Activated CD4-positive, alpha-beta T cell treated with anti-CD3 and anti-CD28 coated beads, Interleukin-10, Interleukin-2, amounts not matched to agents 100 ng/mL and 50 ng/mL, durations not matched to agents 16 hours and 8 hours (primary cell): ENCODE measurements at regions not wholly inside any gene's neighbourhood (a gene's known extent, or its start where the extent isn't known, plus 50 kb on each side); places are given as distances from the start of the nearest gene placed in this dataset.
A peak's percentile ranks its signal among the peaks of the same experiment; 100 is the strongest.

Source experiments
- DNase-seq: peaks from one replicate; pipeline ENCODE4 v3.0.0-alpha.2; 2020

- DNase-seq: no peak
These were observed 448.3 kb upstream of the SPANXN1 start for GRCh38 chrX:144798972-144799371.

DNA sequence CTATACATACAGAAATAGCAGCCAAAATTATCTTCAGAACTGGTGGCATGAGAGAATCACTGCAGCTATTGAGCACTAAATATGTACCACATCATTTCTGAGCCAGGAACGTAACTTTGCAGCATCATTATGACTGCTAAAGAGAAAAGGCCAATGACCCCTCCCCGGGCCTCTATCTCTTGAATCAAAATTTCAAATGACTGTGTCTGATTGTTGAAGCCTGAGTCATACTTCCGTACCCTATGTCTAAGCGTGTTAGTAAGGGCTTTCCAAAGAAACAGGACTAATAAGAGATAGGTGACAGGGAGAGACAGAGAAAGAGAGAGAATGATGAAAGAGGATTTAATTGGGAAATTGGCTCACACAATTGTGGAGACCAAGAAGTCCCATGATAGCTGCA lies 445.5 kb upstream of the SPANXN1 start:
- no peak for DNase-seq

- no peak for DNase-seq
These were observed 438.3 kb upstream of the SPANXN1 start for GRCh38 chrX:144809025-144809424.

- DNase-seq: no peak
These were observed 436.8 kb upstream of the SPANXN1 start for GRCh38 chrX:144810539-144810938.

- no peak for DNase-seq
These were observed 427.9 kb upstream of the SPANXN1 start for GRCh38 chrX:144819406-144819805.

GRCh38 chrX:144840616-144841015 lies 406.7 kb upstream of the SPANXN1 start:
- DNase-seq: no peak

GRCh38 chrX:144849141-144849540 lies 398.2 kb upstream of the SPANXN1 start:
- DNase-seq: peak; percentile 66

- peak; percentile 1 for DNase-seq
These were observed 351.0 kb upstream of the SPANXN1 start for GRCh38 chrX:144896323-144896722.

DNA sequence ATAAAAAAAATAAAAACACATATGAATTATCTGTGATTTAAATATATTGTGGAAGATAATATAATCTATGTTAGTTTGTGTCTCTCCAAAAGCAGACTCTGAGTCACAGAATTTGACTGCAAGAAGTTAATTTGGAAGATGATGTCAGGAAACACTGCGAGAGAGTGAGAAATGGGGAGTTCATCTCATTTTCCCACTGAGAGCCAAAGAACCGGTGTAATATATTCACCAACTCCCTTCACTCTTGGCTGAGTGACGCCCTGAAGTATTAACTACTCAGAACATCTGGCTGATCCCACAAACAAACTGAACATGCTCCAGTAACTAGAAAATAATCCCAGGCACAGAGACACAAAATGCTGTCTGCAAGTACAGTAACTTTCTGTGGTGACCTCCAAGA lies 345.8 kb upstream of the SPANXN1 start:
- no peak for DNase-seq

DNA sequence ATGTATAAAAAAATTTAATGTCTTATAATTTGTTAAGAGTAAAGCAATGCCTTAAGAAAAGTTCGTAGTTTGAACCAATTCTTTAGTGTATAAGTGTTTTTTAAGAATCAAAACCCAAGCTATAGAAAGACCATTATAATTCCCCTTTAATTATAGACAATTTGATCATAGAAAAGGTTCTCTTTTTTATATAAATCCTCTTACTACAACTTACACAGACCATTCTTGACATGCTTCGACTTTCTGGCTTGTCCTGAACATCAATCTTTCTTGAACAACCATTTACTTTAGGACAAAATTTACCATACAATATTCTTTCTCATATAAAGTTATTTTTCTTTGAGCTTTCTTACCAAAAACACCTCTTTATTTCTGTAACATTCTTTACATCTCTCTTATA lies 330.5 kb upstream of the SPANXN1 start:
- DNase-seq: no peak

DNA sequence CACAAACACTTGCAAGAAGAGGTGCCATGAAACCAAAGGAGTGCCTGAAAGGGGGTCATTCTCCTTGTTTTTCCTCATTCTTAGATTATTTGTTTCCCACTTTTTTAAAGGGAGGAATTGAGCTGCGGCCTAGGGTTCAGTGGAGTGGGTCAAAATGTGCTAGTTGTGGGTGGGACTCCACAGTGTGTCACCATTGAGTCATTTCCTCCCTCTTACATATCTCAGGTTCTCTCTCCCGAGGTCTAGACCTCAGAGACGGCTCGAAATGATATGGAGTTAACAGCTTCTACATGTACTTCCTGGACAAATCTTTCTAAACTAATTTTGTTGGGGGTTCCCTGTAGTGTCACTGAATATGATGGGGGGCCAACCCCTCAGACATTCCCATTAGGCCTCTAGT lies 328.4 kb upstream of the SPANXN1 start:
- peak; percentile 1 for DNase-seq

- no peak for DNase-seq
These were observed 300.6 kb upstream of the SPANXN1 start for GRCh38 chrX:144946666-144947065.
